Neural progenitor cell (in vitro differentiated cells): ENCODE measurements at regions not wholly inside any gene's neighbourhood (a gene's known extent, or its start where the extent isn't known, plus 50 kb on each side); places are given as distances from the start of the nearest gene placed in this dataset.

Experiments
- DNase-seq: peaks from one replicate; pipeline ENCODE4 v3.0.0-alpha.2; 2016; ENCODE audit warnings: low spot score
- H2AFZ ChIP-seq: fragments of 200-600 bp; sonication (generic); replicated peaks from 2 replicates; pipeline ENCODE4 v1.6.1; 2016; ENCODE audit warnings: antibody characterized with exemption
- H3F3A ChIP-seq: fragments of 200-600 bp; sonication (generic); 2 replicates; pipeline ENCODE4 v1.6.1; 2016; ENCODE audit warnings: antibody characterized with exemption, low read depth
- H3K27ac ChIP-seq: fragments of 200-600 bp; sonication (generic); 2 replicates; pipeline ENCODE4 v1.5.1; 2016; ENCODE audit warnings: mild to moderate bottlenecking
- H3K27me3 ChIP-seq: fragments of 200-600 bp; sonication (generic); 2 replicates; pipeline ENCODE4 v1.6.1; 2016; ENCODE audit warnings: mild to moderate bottlenecking, moderate library complexity
- H3K36me3 ChIP-seq: fragments of 200-600 bp; sonication (generic); 2 replicates; pipeline ENCODE4 v1.5.1; 2016
- H3K4me1 ChIP-seq: fragments of 200-600 bp; sonication (generic); 2 replicates; pipeline ENCODE4 v1.6.1; 2016; ENCODE audit warnings: mixed run types
- H3K4me2 ChIP-seq: fragments of 200-600 bp; sonication (generic); 2 replicates; pipeline ENCODE4 v1.6.1; 2016
- H3K4me3 ChIP-seq: fragments of 200-600 bp; sonication (generic); 2 replicates; pipeline ENCODE4 v1.5.1; 2016
- H3K79me2 ChIP-seq: fragments of 200-600 bp; sonication (generic); 2 replicates; pipeline ENCODE4 v1.6.1; 2016; ENCODE audit warnings: low read depth
- H3K9ac ChIP-seq: fragments of 200-600 bp; sonication (generic); 2 replicates; pipeline ENCODE4 v1.6.1; 2016
- H3K9me3 ChIP-seq: fragments of 200-600 bp; sonication (generic); 2 replicates; pipeline ENCODE4 v1.5.1; 2016; ENCODE audit warnings: low read depth
- H4K20me1 ChIP-seq: fragments of 200-600 bp; sonication (generic); 2 replicates; pipeline ENCODE4 v1.6.1; 2016; ENCODE audit warnings: low read depth
- H3K27ac Mint-ChIP-seq: 3 replicates; pipeline ENCODE4 v1.8.0; 2021; ENCODE audit warnings: mixed read lengths
- H3K27me3 Mint-ChIP-seq: 2 replicates; pipeline ENCODE4 v1.8.0; 2022; ENCODE audit warnings: low read depth, mild to moderate bottlenecking, inconsistent platforms, moderate library complexity, mixed read lengths; ENCODE audit not compliant: insufficient read depth
- H3K36me3 Mint-ChIP-seq: 3 replicates; pipeline ENCODE4 v1.8.0; 2021; ENCODE audit warnings: mixed read lengths
- H3K4me1 Mint-ChIP-seq: 3 replicates; pipeline ENCODE4 v1.8.0; 2021; ENCODE audit warnings: mixed read lengths
- H3K4me3 Mint-ChIP-seq: 3 replicates; pipeline ENCODE4 v1.8.0; 2021; ENCODE audit warnings: mild to moderate bottlenecking, moderate library complexity, mixed read lengths
- H3K9me3 Mint-ChIP-seq: 3 replicates; pipeline ENCODE4 v1.8.0; 2020; ENCODE audit warnings: mixed read lengths
- EZH2 ChIP-seq: fragments of 200-600 bp; sonication (generic); IDR thresholded peaks from 2 replicates; pipeline ENCODE4 v1.6.1; 2017; ENCODE audit warnings: antibody characterized with exemption, mild to moderate bottlenecking, moderate library complexity
- EZH2phosphoT487 ChIP-seq: fragments of 200-600 bp; sonication (generic); IDR thresholded peaks from 2 replicates; pipeline ENCODE4 v1.6.1; 2017; ENCODE audit warnings: antibody characterized with exemption
- TF ChIP-seq, protein P1 (sequence below): fragments of 200-600 bp; sonication (generic); IDR thresholded peaks from 2 replicates; pipeline ENCODE4 v1.5.1; 2017; ENCODE audit warnings: antibody characterized with exemption, mild to moderate bottlenecking

- no peaks in the 10 kb centered on the region for H3K4me1 ChIP-seq
- no peak overlapping the region for H3K27ac Mint-ChIP-seq
- H3K36me3 ChIP-seq, result no peaks in the 10 kb centered on the region
- H3K9me3 ChIP-seq, result no peaks in the 10 kb centered on the region
- H3F3A ChIP-seq, result no peaks in the 10 kb centered on the region
- H2AFZ ChIP-seq, result no peak overlapping the region
- H3K4me1 Mint-ChIP-seq, result no peaks in the 10 kb centered on the region
- no peaks in the 10 kb centered on the region for H3K9me3 Mint-ChIP-seq
- H3K4me2 ChIP-seq, result no peak overlapping the region
- TF ChIP-seq EZH2, result no peak
- no peak for TF ChIP-seq EZH2phosphoT487
- TF ChIP-seq, protein P1, sequence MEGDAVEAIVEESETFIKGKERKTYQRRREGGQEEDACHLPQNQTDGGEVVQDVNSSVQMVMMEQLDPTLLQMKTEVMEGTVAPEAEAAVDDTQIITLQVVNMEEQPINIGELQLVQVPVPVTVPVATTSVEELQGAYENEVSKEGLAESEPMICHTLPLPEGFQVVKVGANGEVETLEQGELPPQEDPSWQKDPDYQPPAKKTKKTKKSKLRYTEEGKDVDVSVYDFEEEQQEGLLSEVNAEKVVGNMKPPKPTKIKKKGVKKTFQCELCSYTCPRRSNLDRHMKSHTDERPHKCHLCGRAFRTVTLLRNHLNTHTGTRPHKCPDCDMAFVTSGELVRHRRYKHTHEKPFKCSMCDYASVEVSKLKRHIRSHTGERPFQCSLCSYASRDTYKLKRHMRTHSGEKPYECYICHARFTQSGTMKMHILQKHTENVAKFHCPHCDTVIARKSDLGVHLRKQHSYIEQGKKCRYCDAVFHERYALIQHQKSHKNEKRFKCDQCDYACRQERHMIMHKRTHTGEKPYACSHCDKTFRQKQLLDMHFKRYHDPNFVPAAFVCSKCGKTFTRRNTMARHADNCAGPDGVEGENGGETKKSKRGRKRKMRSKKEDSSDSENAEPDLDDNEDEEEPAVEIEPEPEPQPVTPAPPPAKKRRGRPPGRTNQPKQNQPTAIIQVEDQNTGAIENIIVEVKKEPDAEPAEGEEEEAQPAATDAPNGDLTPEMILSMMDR, result no peak
- H3K9ac ChIP-seq, result no peak overlapping the region
- H3K27me3 ChIP-seq, result peaks cover 12% of the 10 kb centered on the region
- peaks cover 8% of the 10 kb centered on the region for H3K27me3 Mint-ChIP-seq
- H3K4me3 Mint-ChIP-seq, result no peak overlapping the region
- H3K27ac ChIP-seq, result no peak overlapping the region
- no peak for DNase-seq
- H4K20me1 ChIP-seq, result no peaks in the 10 kb centered on the region
- H3K4me3 ChIP-seq, result no peak overlapping the region
- H3K79me2 ChIP-seq, result no peaks in the 10 kb centered on the region
- H3K36me3 Mint-ChIP-seq, result no peaks in the 10 kb centered on the region
These were observed 72.9 kb upstream of the ANO1 start for GRCh38 chr11:70005107-70005818.

- H3K27ac Mint-ChIP-seq, result no peak overlapping the region
- H3K4me2 ChIP-seq, result no peak overlapping the region
- no peaks in the 10 kb centered on the region for H4K20me1 ChIP-seq
- peaks cover 6% of the 10 kb centered on the region for H3K27me3 Mint-ChIP-seq
- TF ChIP-seq, protein P1, result no peak
- TF ChIP-seq EZH2phosphoT487, result no peak
- TF ChIP-seq EZH2, result no peak
- no peak for DNase-seq
- no peaks in the 10 kb centered on the region for H3K4me1 ChIP-seq
- no peak overlapping the region for H3K9ac ChIP-seq
- no peak overlapping the region for H2AFZ ChIP-seq
- no peaks in the 10 kb centered on the region for H3K9me3 Mint-ChIP-seq
- no peaks in the 10 kb centered on the region for H3K36me3 ChIP-seq
- H3K79me2 ChIP-seq, result no peaks in the 10 kb centered on the region
- no peaks in the 10 kb centered on the region for H3K36me3 Mint-ChIP-seq
- H3K27ac ChIP-seq, result no peak overlapping the region
- no peak overlapping the region for H3K4me3 Mint-ChIP-seq
- H3K9me3 ChIP-seq, result no peaks in the 10 kb centered on the region
- no peaks in the 10 kb centered on the region for H3F3A ChIP-seq
- H3K4me1 Mint-ChIP-seq, result no peaks in the 10 kb centered on the region
- H3K27me3 ChIP-seq, result peaks cover 12% of the 10 kb centered on the region
- no peak overlapping the region for H3K4me3 ChIP-seq
These were observed 70.3 kb upstream of the ANO1 start for GRCh38 chr11:70007796-70008195.

DNA sequence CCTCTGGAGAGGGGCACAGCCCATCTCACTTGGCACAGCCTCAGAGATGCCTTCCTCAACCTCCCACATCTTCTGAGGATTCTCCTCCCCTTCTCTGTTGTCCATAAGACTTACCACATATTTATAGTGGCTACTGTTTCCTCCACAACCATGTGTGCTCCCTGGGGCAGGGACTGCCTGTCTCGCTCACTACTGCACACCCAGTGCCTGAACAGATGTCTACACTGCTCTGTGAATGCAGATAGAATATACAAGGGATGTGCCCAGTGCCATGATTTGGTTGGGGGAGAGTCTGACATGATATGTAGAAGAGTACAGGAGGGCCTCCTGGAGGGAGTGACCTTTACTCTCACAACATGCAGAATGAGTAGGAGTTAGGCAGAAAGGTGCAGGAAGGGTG is 67.3 kb upstream of the ANO1 start:
- H3K4me1 Mint-ChIP-seq, result no peaks in the 10 kb centered on the region
- TF ChIP-seq EZH2, result no peak
- TF ChIP-seq, protein P1, result no peak
- TF ChIP-seq EZH2phosphoT487, result no peak
- H3K36me3 Mint-ChIP-seq, result no peaks in the 10 kb centered on the region
- no peaks in the 10 kb centered on the region for H3K36me3 ChIP-seq
- no peaks in the 10 kb centered on the region for H3K9me3 Mint-ChIP-seq
- DNase-seq, result no peak
- H3F3A ChIP-seq, result no peaks in the 10 kb centered on the region
- no peaks in the 10 kb centered on the region for H3K4me1 ChIP-seq
- H3K9ac ChIP-seq, result no peak overlapping the region
- no peaks in the 10 kb centered on the region for H3K9me3 ChIP-seq
- H3K27me3 Mint-ChIP-seq, result peaks cover 3% of the 10 kb centered on the region
- no peak overlapping the region for H3K27ac ChIP-seq
- no peaks in the 10 kb centered on the region for H3K27me3 ChIP-seq
- H3K4me3 Mint-ChIP-seq, result no peak overlapping the region
- H3K4me3 ChIP-seq, result no peak overlapping the region
- H3K79me2 ChIP-seq, result no peaks in the 10 kb centered on the region
- H3K4me2 ChIP-seq, result no peak overlapping the region
- no peak overlapping the region for H3K27ac Mint-ChIP-seq
- no peak overlapping the region for H2AFZ ChIP-seq
- no peaks in the 10 kb centered on the region for H4K20me1 ChIP-seq
